Naive thymus-derived CD8-positive, alpha-beta T cell (primary cell): ENCODE measurements at regions not wholly inside any gene's neighbourhood (a gene's known extent, or its start where the extent isn't known, plus 50 kb on each side); places are given as distances from the start of the nearest gene placed in this dataset.

ENCODE experiments used
- ATAC-seq, 2 donors: fragments of 150-1000 bp; cut with Tn5 transposase in 1 of 2; sonication (Bioruptor Pico), chemical (Tn5 transposase) in 1 of 2; 1 replicate in 1 of 2; 2 replicates in 1 of 2; pipeline ENCODE4 v1.10.0; 2021; ENCODE audit warnings: mild to moderate bottlenecking in 2 of 2, moderate library complexity in 2 of 2
- POLR2A ChIA-PET: fragments of 350-600 bp; sonication (Branson Sonifier 250); formaldehyde crosslinking; loops from one replicate; lab custom pipeline; 2021; ENCODE audit warnings: antibody characterized with exemption; lab: Charles Lee
- DNase-seq, 10 donors: peaks; one replicate each; pipeline versions ENCODE4 v3.0.0 to v3.0.0-alpha.2; 2020 to 2022
- H3K27ac Mint-ChIP-seq, 10 donors: one replicate each; pipeline ENCODE4 v1.8.0; 2020 to 2022; ENCODE audit warnings: mild to moderate bottlenecking in 10 of 10, mixed read lengths in 10 of 10, moderate library complexity in 4 of 10, inconsistent platforms in 1 of 10
- H3K27me3 Mint-ChIP-seq, 5 donors: one replicate each; pipeline ENCODE4 v1.8.0; 2021 to 2022; ENCODE audit warnings: mixed read lengths in 5 of 5
- H3K36me3 Mint-ChIP-seq, 3 donors: one replicate each; pipeline ENCODE4 v1.8.0; 2020 to 2022; ENCODE audit warnings: mixed read lengths in 3 of 3, mild to moderate bottlenecking in 2 of 3, inconsistent platforms in 1 of 3
- H3K4me1 Mint-ChIP-seq, 4 donors: one replicate each; pipeline ENCODE4 v1.8.0; 2021 to 2022; ENCODE audit warnings: mixed read lengths in 4 of 4
- H3K4me3 Mint-ChIP-seq, 10 donors: one replicate each; pipeline ENCODE4 v1.8.0; 2020 to 2022; ENCODE audit warnings: mild to moderate bottlenecking in 10 of 10, mixed read lengths in 10 of 10, moderate library complexity in 6 of 10, inconsistent platforms in 1 of 10
- H3K9me3 Mint-ChIP-seq, 9 donors: one replicate each; pipeline ENCODE4 v1.8.0; 2020 to 2022; ENCODE audit warnings: mixed read lengths in 9 of 9, mild to moderate bottlenecking in 3 of 9, inconsistent platforms in 1 of 9, moderate library complexity in 1 of 9

GRCh38 chr6:67679566-67680296 lies 955.4 kb upstream of the ADGRB3 start:
- no peak overlapping the region for H3K4me3 Mint-ChIP-seq
- POLR2A ChIA-PET: no interaction called here
- no peaks in the 10 kb centered on the region for H3K27me3 Mint-ChIP-seq
- H3K4me1 Mint-ChIP-seq: no peaks in the 10 kb centered on the region
- no peaks in the 10 kb centered on the region for H3K36me3 Mint-ChIP-seq
- no peak for DNase-seq
- H3K9me3 Mint-ChIP-seq: peaks cover 0 to 23% (median 5%) of the 10 kb centered on the region in 9 donors
- ATAC-seq: no peak
- H3K27ac Mint-ChIP-seq: no peak overlapping the region

GRCh38 chr6:67676892-67677291 lies 958.2 kb upstream of the ADGRB3 start:
- Mint-ChIP-seq H3K4me3 (no peak overlapping the region), H3K36me3 (no peaks in the 10 kb centered on the region), H3K4me1 (no peaks in the 10 kb centered on the region), H3K27ac (no peak overlapping the region), H3K27me3 (peaks cover 0 to 1% (median 0%) of the 10 kb centered on the region in 5 donors), H3K9me3 (peaks cover 0 to 39% (median 11%) of the 10 kb centered on the region in 9 donors)
- POLR2A ChIA-PET: no interaction called here
- ATAC-seq (no peak), DNase-seq (no peak)

GRCh38 chr6:67667637-67668422 lies 967.3 kb upstream of the ADGRB3 start:
- POLR2A ChIA-PET: no interaction called here
- H3K36me3 Mint-ChIP-seq: no peaks in the 10 kb centered on the region
- H3K9me3 Mint-ChIP-seq: peaks cover 0 to 19% (median 9%) of the 10 kb centered on the region in 9 donors
- ATAC-seq (no peak), DNase-seq (no peak)
- H3K4me1 Mint-ChIP-seq: no peaks in the 10 kb centered on the region
- H3K27me3 Mint-ChIP-seq: no peaks in the 10 kb centered on the region
- H3K4me3 Mint-ChIP-seq: no peak overlapping the region
- H3K27ac Mint-ChIP-seq: no peak overlapping the region

GRCh38 chr6:67666177-67666964 lies 968.7 kb upstream of the ADGRB3 start:
- no peak overlapping the region for H3K4me3 Mint-ChIP-seq
- POLR2A ChIA-PET: no interaction called here

GRCh38 chr6:67664942-67665341 lies 970.1 kb upstream of the ADGRB3 start:
- Mint-ChIP-seq H3K27me3 (no peaks in the 10 kb centered on the region), H3K4me3 (no peak overlapping the region), H3K4me1 (no peaks in the 10 kb centered on the region), H3K36me3 (no peaks in the 10 kb centered on the region), H3K27ac (no peak overlapping the region), H3K9me3 (peaks cover 0 to 11% (median 6%) of the 10 kb centered on the region in 9 donors)
- ATAC-seq (no peak), DNase-seq (no peak)
- POLR2A ChIA-PET: no interaction called here

More at GRCh38 chr6:67666177-67666964, 968.7 kb upstream of the ADGRB3 start:
- Mint-ChIP-seq H3K36me3 (no peaks in the 10 kb centered on the region), H3K4me1 (no peaks in the 10 kb centered on the region), H3K27ac (no peak overlapping the region), H3K9me3 (peaks cover 0 to 13% (median 5%) of the 10 kb centered on the region in 9 donors), H3K27me3 (no peaks in the 10 kb centered on the region)
- DNase-seq: no peak
- no peak for ATAC-seq

GRCh38 chr6:67663105-67663895 lies 971.8 kb upstream of the ADGRB3 start:
- H3K36me3 Mint-ChIP-seq: no peaks in the 10 kb centered on the region
- H3K27me3 Mint-ChIP-seq: no peaks in the 10 kb centered on the region
- H3K27ac Mint-ChIP-seq: peak overlapping the region in 1 of 10 donors; percentile 26
- POLR2A ChIA-PET: no interaction called here
- H3K4me1 Mint-ChIP-seq: no peaks in the 10 kb centered on the region
- no peak overlapping the region for H3K4me3 Mint-ChIP-seq
- peaks cover 0 to 12% (median 7%) of the 10 kb centered on the region in 9 donors for H3K9me3 Mint-ChIP-seq
- ATAC-seq: no peak
- no peak for DNase-seq

- ATAC-seq (no peak), DNase-seq (no peak)
- no peaks in the 10 kb centered on the region for H3K36me3 Mint-ChIP-seq
- no peak overlapping the region for H3K4me3 Mint-ChIP-seq
- POLR2A ChIA-PET: no interaction called here
- H3K27ac Mint-ChIP-seq: no peak overlapping the region
- no peaks in the 10 kb centered on the region for H3K4me1 Mint-ChIP-seq
- H3K9me3 Mint-ChIP-seq: peaks cover 0 to 17% (median 5%) of the 10 kb centered on the region in 9 donors
- no peaks in the 10 kb centered on the region for H3K27me3 Mint-ChIP-seq
Measured at GRCh38 chr6:67653561-67653960, 981.5 kb upstream of the ADGRB3 start.

GRCh38 chr6:67646550-67646949 lies 988.5 kb upstream of the ADGRB3 start:
- Mint-ChIP-seq H3K27ac (no peak overlapping the region), H3K36me3 (no peaks in the 10 kb centered on the region)
- POLR2A ChIA-PET: no interaction called here

GRCh38 chr6:67643281-67643680 lies 991.8 kb upstream of the ADGRB3 start:
- Mint-ChIP-seq H3K36me3 (no peaks in the 10 kb centered on the region), H3K27ac (no peak overlapping the region), H3K4me3 (no peak overlapping the region), H3K27me3 (no peaks in the 10 kb centered on the region), H3K9me3 (peaks cover 0 to 10% (median 0%) of the 10 kb centered on the region in 9 donors), H3K4me1 (no peaks in the 10 kb centered on the region)
- POLR2A ChIA-PET: no interaction called here
- ATAC-seq (no peak), DNase-seq (no peak)

More at GRCh38 chr6:67646550-67646949, 988.5 kb upstream of the ADGRB3 start:
- no peak for ATAC-seq
- Mint-ChIP-seq H3K4me3 (no peak overlapping the region), H3K27me3 (no peaks in the 10 kb centered on the region), H3K4me1 (no peaks in the 10 kb centered on the region), H3K9me3 (peaks cover 0 to 4% (median 0%) of the 10 kb centered on the region in 9 donors)
- no peak for DNase-seq

GRCh38 chr6:67642582-67642981 lies 992.5 kb upstream of the ADGRB3 start:
- Mint-ChIP-seq H3K36me3 (no peaks in the 10 kb centered on the region), H3K9me3 (peaks cover 0 to 10% (median 0%) of the 10 kb centered on the region in 9 donors), H3K27ac (no peak overlapping the region), H3K4me1 (no peaks in the 10 kb centered on the region), H3K4me3 (no peak overlapping the region), H3K27me3 (no peaks in the 10 kb centered on the region)
- ATAC-seq (no peak), DNase-seq (no peak)
- POLR2A ChIA-PET: no interaction called here

- Mint-ChIP-seq H3K4me1 (no peaks in the 10 kb centered on the region), H3K9me3 (peaks cover 0 to 10% (median 0%) of the 10 kb centered on the region in 9 donors), H3K27me3 (no peaks in the 10 kb centered on the region), H3K27ac (no peak overlapping the region), H3K4me3 (no peak overlapping the region), H3K36me3 (no peaks in the 10 kb centered on the region)
- DNase-seq: no peak
- POLR2A ChIA-PET: no interaction called here
- no peak for ATAC-seq
Measured at GRCh38 chr6:67640484-67640883, 994.6 kb upstream of the ADGRB3 start.

- H3K27me3 Mint-ChIP-seq: no peaks in the 10 kb centered on the region
- DNase-seq (no peak), ATAC-seq (no peak)
- POLR2A ChIA-PET: no interaction called here
- no peak overlapping the region for H3K4me3 Mint-ChIP-seq
- no peaks in the 10 kb centered on the region for H3K4me1 Mint-ChIP-seq
- H3K9me3 Mint-ChIP-seq: peaks cover 0 to 10% (median 5%) of the 10 kb centered on the region in 9 donors
- H3K27ac Mint-ChIP-seq: no peak overlapping the region
- H3K36me3 Mint-ChIP-seq: no peaks in the 10 kb centered on the region
Measured at GRCh38 chr6:67639161-67639560, 995.9 kb upstream of the ADGRB3 start.
